Activated T-cell treated with anti-CD3 and anti-CD28 coated beads, Interleukin-2, amount 50 U/mL, for 24 hours (primary cell): ENCODE measurements at regions not wholly inside any gene's neighbourhood (a gene's known extent, or its start where the extent isn't known, plus 50 kb on each side); places are given as distances from the start of the nearest gene placed in this dataset.

Experiments used
- DNase-seq: peaks from one replicate; pipeline ENCODE4 v3.0.0-alpha.2; 2020
- H3K27ac Mint-ChIP-seq: 2 replicates; pipeline ENCODE4 v1.8.0; 2020; ENCODE audit warnings: mild to moderate bottlenecking, mixed read lengths
- H3K27me3 Mint-ChIP-seq: 2 replicates; pipeline ENCODE4 v1.8.0; 2020; ENCODE audit warnings: mixed read lengths
- H3K36me3 Mint-ChIP-seq: 2 replicates; pipeline ENCODE4 v1.8.0; 2020; ENCODE audit warnings: low read depth, mixed read lengths
- H3K4me1 Mint-ChIP-seq: 2 replicates; pipeline ENCODE4 v1.8.0; 2020; ENCODE audit warnings: low read depth, mixed read lengths
- H3K4me3 Mint-ChIP-seq: 2 replicates; pipeline ENCODE4 v1.8.0; 2020; ENCODE audit warnings: mild to moderate bottlenecking, moderate library complexity, mixed read lengths
- H3K9me3 Mint-ChIP-seq: 2 replicates; pipeline ENCODE4 v1.8.0; 2020; ENCODE audit warnings: mixed read lengths

DNA sequence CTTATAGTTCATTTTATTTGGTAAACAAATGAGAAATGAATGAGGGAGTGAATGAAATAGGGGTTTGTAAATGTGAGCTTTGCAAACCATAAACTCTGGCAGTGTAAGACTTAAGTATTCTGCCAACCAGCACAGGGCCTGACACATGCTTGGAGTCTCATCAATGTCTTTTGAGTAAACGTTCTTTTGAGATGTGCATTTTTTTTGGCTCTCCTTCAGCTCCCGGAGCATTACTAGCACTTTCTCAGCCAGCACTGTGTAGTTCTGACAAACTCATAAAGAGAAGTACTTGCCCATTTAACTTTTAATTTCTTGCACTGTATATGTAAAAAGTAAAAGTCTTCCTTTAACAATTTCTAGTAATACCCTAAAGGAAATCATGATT lies 245.3 kb downstream of the HS3ST1 start:
- Mint-ChIP-seq H3K27ac (no peak overlapping the region), H3K4me1 (no peaks in the 10 kb centered on the region), H3K9me3 (no peaks in the 10 kb centered on the region), H3K36me3 (no peaks in the 10 kb centered on the region), H3K4me3 (no peak overlapping the region), H3K27me3 (no peaks in the 10 kb centered on the region)
- no peak for DNase-seq

DNA sequence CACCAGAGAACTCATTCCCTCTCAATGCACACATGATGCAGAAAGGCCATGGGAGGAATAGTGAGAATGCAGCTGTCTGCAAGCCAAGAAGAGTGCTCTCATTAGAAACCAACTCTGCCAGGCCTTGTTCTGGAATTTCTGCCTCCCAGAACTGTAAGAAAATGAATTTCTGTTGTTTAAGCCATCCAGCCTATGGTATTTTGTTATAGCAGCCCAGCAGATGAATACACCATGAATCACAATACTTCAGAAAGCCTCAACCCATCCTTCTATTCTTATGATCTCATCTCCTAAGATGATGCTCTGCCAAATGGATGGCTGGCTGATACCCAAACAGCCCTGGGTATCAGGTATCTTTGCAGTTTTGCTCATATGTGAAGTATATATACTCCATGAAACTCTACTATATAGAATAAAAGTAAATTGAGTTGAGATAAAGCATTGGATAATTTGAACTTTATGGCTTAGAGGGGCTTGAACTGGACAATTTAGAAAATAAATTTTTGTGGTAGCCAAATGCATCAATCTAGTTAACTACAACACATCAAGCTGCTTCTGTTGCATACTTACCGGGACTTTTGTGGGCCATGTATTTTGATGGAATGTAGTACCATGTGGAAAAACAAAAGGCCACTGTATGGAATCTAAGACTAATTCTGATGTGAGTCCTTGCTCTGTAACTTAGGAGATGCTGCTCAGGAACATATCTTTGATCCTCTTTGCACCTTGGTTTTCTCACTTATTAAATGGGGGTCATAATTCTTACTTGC lies 245.9 kb downstream of the HS3ST1 start:
- no peaks in the 10 kb centered on the region for H3K9me3 Mint-ChIP-seq
- H3K4me3 Mint-ChIP-seq = no peak overlapping the region
- H3K27me3 Mint-ChIP-seq = no peaks in the 10 kb centered on the region
- no peak for DNase-seq
- H3K36me3 Mint-ChIP-seq = no peaks in the 10 kb centered on the region
- H3K27ac Mint-ChIP-seq = no peak overlapping the region
- no peaks in the 10 kb centered on the region for H3K4me1 Mint-ChIP-seq

GRCh38 chr4:11182031-11182430 lies 246.7 kb downstream of the HS3ST1 start:
- DNase-seq = no peak
- no peak overlapping the region for H3K27ac Mint-ChIP-seq
- no peak overlapping the region for H3K4me3 Mint-ChIP-seq
- no peaks in the 10 kb centered on the region for H3K27me3 Mint-ChIP-seq
- H3K36me3 Mint-ChIP-seq = no peaks in the 10 kb centered on the region
- no peaks in the 10 kb centered on the region for H3K4me1 Mint-ChIP-seq
- H3K9me3 Mint-ChIP-seq = no peaks in the 10 kb centered on the region

GRCh38 chr4:11179796-11180195 lies 248.9 kb downstream of the HS3ST1 start:
- Mint-ChIP-seq H3K4me3 (no peak overlapping the region), H3K27ac (no peak overlapping the region), H3K27me3 (no peaks in the 10 kb centered on the region), H3K9me3 (no peaks in the 10 kb centered on the region), H3K36me3 (no peaks in the 10 kb centered on the region), H3K4me1 (no peaks in the 10 kb centered on the region)
- no peak for DNase-seq

DNA sequence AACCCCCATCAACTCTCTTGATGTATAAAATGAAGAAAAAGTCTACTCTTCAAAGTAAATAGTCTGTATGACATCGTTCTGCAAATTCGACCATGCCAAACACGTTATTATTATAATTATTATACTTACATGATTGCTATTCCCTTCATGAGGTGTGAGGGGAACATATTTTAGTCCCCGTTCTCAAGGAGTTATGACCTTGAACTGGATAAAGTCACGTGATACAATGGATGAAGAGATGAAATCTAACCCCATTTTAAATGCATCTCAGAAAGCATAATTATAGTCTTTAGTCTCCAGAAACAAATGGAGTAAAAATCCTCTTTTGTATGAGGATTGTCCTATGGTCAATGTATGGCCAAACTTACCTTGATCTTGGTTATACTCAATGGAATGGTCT lies 250.3 kb downstream of the HS3ST1 start:
- Mint-ChIP-seq H3K27me3 (no peaks in the 10 kb centered on the region), H3K27ac (no peak overlapping the region), H3K9me3 (no peaks in the 10 kb centered on the region), H3K4me3 (no peak overlapping the region), H3K36me3 (no peaks in the 10 kb centered on the region), H3K4me1 (no peaks in the 10 kb centered on the region)
- DNase-seq = no peak

DNA sequence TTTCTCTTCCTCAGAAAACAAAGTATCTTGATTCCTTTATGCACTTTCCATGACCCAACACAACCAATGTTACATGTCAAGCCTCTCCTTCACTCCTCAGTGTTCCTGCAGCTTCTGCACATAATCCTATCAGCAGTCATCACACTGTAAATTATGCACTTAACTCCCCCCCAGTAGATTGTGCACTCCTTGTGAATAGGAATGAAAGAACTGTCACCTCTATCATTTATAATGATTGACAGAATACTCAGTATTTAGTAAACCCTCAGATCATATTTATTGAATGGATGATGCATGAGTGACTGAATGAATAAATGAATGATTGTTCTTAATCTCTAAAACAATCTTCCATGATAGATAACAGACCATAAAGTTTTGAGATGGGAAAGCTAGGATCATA lies 253.3 kb downstream of the HS3ST1 start:
- Mint-ChIP-seq H3K4me3 (no peak overlapping the region), H3K4me1 (no peaks in the 10 kb centered on the region), H3K27me3 (no peaks in the 10 kb centered on the region), H3K27ac (no peak overlapping the region), H3K36me3 (no peaks in the 10 kb centered on the region), H3K9me3 (no peaks in the 10 kb centered on the region)
- DNase-seq = no peak

DNA sequence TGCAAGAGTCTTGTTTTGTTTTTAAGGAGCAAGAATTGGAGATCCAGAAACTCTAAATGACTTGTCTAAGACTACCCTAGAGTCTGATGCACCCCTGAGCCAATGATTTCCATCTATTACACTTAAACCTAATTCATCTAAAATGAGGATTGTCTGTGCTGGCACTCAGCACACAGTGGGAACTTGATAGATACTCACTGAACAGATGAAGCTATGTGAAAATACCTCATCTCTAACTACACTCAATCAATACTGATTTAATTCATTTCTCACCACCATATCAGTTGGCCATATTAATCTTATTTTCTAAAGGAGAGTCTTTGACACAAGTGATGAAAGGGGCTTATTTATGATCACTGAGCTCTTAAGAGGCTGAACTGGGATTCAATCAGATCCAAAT lies 262.1 kb downstream of the HS3ST1 start:
- Mint-ChIP-seq H3K9me3 (peaks cover 2% of the 10 kb centered on the region), H3K4me3 (no peak overlapping the region), H3K36me3 (no peaks in the 10 kb centered on the region), H3K27me3 (no peaks in the 10 kb centered on the region), H3K27ac (no peak overlapping the region), H3K4me1 (no peaks in the 10 kb centered on the region)
- DNase-seq = no peak

- Mint-ChIP-seq H3K27ac (no peak overlapping the region), H3K27me3 (no peaks in the 10 kb centered on the region), H3K36me3 (no peaks in the 10 kb centered on the region), H3K4me3 (no peak overlapping the region), H3K9me3 (peaks cover 2% of the 10 kb centered on the region), H3K4me1 (no peaks in the 10 kb centered on the region)
- no peak for DNase-seq
These were observed 262.7 kb downstream of the HS3ST1 start for GRCh38 chr4:11166034-11166433.

- no peak for DNase-seq
- no peaks in the 10 kb centered on the region for H3K4me1 Mint-ChIP-seq
- H3K27me3 Mint-ChIP-seq = no peaks in the 10 kb centered on the region
These were observed 263.6 kb downstream of the HS3ST1 start for GRCh38 chr4:11165052-11165451.

GRCh38 chr4:11160288-11160687 lies 268.4 kb downstream of the HS3ST1 start:
- H3K4me1 Mint-ChIP-seq = peaks cover 2% of the 10 kb centered on the region
- H3K27me3 Mint-ChIP-seq = no peaks in the 10 kb centered on the region
- H3K36me3 Mint-ChIP-seq = no peaks in the 10 kb centered on the region
- H3K9me3 Mint-ChIP-seq = peaks cover 2% of the 10 kb centered on the region
- no peak overlapping the region for H3K4me3 Mint-ChIP-seq
- no peak for DNase-seq
- no peak overlapping the region for H3K27ac Mint-ChIP-seq

More at GRCh38 chr4:11165052-11165451, 263.6 kb downstream of the HS3ST1 start:
- H3K27ac Mint-ChIP-seq = no peak overlapping the region
- H3K9me3 Mint-ChIP-seq = peaks cover 2% of the 10 kb centered on the region
- no peak overlapping the region for H3K4me3 Mint-ChIP-seq
- no peaks in the 10 kb centered on the region for H3K36me3 Mint-ChIP-seq

GRCh38 chr4:11158971-11159370 lies 269.7 kb downstream of the HS3ST1 start:
- Mint-ChIP-seq H3K27me3 (no peaks in the 10 kb centered on the region), H3K36me3 (no peaks in the 10 kb centered on the region), H3K4me3 (no peak overlapping the region), H3K4me1 (peaks cover 2% of the 10 kb centered on the region), H3K27ac (no peak overlapping the region), H3K9me3 (peaks cover 2% of the 10 kb centered on the region)
- DNase-seq = no peak

GRCh38 chr4:11155208-11155867 lies 273.4 kb downstream of the HS3ST1 start:
- Mint-ChIP-seq H3K36me3 (no peaks in the 10 kb centered on the region), H3K27ac (no peak overlapping the region), H3K27me3 (peaks cover 5% of the 10 kb centered on the region), H3K9me3 (no peaks in the 10 kb centered on the region), H3K4me3 (no peak overlapping the region), H3K4me1 (peaks cover 3% of the 10 kb centered on the region)
- no peak for DNase-seq

- H3K4me1 Mint-ChIP-seq = peaks cover 3% of the 10 kb centered on the region
- peaks cover 3% of the 10 kb centered on the region for H3K9me3 Mint-ChIP-seq
- peaks cover 7% of the 10 kb centered on the region for H3K27me3 Mint-ChIP-seq
- no peak overlapping the region for H3K4me3 Mint-ChIP-seq
- no peak for DNase-seq
- no peaks in the 10 kb centered on the region for H3K36me3 Mint-ChIP-seq
- H3K27ac Mint-ChIP-seq = no peak overlapping the region
These were observed 275.4 kb downstream of the HS3ST1 start for GRCh38 chr4:11153171-11153750.

DNA sequence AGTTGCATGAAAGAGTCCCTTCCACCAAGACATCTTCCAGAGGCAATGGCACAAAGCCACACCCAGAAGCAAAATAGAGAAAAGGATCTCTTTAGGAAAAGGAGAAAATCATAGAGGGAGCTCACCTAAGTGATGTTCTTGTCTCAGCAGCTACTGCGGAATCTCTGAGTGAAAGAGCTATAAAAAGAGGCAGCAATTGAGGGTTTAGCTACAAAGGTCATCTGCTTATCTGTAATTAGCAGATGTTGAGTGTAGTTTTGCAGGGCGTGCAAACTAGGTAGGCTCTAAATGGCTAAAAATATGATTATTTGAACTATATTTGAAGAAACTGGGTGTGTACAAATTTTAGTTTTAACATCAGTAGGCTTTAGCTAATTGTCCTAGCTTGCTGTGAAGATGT lies 276.0 kb downstream of the HS3ST1 start:
- Mint-ChIP-seq H3K4me3 (no peak overlapping the region), H3K36me3 (no peaks in the 10 kb centered on the region), H3K27ac (no peak overlapping the region), H3K4me1 (peaks cover 3% of the 10 kb centered on the region), H3K27me3 (peaks cover 7% of the 10 kb centered on the region), H3K9me3 (peaks cover 3% of the 10 kb centered on the region)
- DNase-seq = no peak

DNA sequence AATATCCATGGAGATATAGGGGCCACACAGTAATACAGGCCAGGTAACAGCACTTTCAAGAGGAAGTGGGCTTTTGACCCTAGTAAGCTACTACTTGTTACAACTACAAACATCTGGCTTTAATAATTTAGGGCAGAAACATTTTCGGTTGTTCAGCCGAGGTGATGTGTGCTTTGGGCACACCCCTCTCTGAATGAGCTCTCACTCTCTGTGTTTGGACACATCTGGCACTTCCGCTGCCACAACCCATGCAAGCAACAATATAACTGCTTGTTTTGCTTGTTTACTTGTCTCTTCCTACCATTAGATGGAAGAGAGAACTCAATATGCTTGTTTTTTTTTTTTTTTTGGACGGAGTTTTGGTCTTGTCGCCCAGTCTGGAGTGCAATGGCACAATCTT lies 277.2 kb downstream of the HS3ST1 start:
- Mint-ChIP-seq H3K4me3 (no peak overlapping the region), H3K27ac (no peak overlapping the region), H3K4me1 (peaks cover 3% of the 10 kb centered on the region), H3K9me3 (peaks cover 3% of the 10 kb centered on the region), H3K27me3 (peaks cover 7% of the 10 kb centered on the region), H3K36me3 (no peaks in the 10 kb centered on the region)
- no peak for DNase-seq
